Gastroesophageal sphincter (tissue), 4 donors: ENCODE measurements at regions not wholly inside any gene's neighbourhood (a gene's known extent, or its start where the extent isn't known, plus 50 kb on each side); places are given as distances from the start of the nearest gene placed in this dataset.

Source experiments
- ATAC-seq: fragments of 150-250 bp; one replicate; pipeline ENCODE4 v1.9.1; 2016; ENCODE audit warnings: mild to moderate bottlenecking, moderate library complexity
- H3K27ac ChIP-seq, 4 donors: fragments of 200-600 bp; sonication (generic) in 3 of 4; 1 replicate in 3 of 4; 2 replicates in 1 of 4; pipeline ENCODE4 v1.5.1; 2016 to 2019
- H3K27me3 ChIP-seq: fragments of 200-600 bp; sonication (generic); one replicate; pipeline ENCODE4 v1.5.1; 2019
- H3K36me3 ChIP-seq, 2 donors: fragments of 200-600 bp; sonication (generic); one replicate each; pipeline ENCODE4 v1.5.1; 2019; ENCODE audit warnings: control low read depth in 1 of 2
- H3K4me1 ChIP-seq, 3 donors: fragments of 200-600 bp; sonication (generic); 1 replicate in 2 of 3; 2 replicates in 1 of 3; pipeline ENCODE4 v1.5.1; 2016 to 2019; ENCODE audit warnings: control low read depth in 2 of 3
- H3K4me3 ChIP-seq, 2 donors: fragments of 200-600 bp; sonication (generic); one replicate each; pipeline ENCODE4 v1.5.1; 2019; ENCODE audit warnings: mild to moderate bottlenecking in 1 of 2, moderate library complexity in 1 of 2
- H3K9me3 ChIP-seq, 3 donors: fragments of 200-600 bp; sonication (generic); one replicate each; pipeline ENCODE4 v1.5.1; 2017 to 2019; ENCODE audit warnings: control low read depth in 2 of 3
- EP300 ChIP-seq: sonication (generic); formaldehyde crosslinking; IDR thresholded peaks from one replicate; pipeline ENCODE4 v1.6.1; 2017; ENCODE audit warnings: antibody characterized with exemption, mild to moderate bottlenecking
- POLR2A ChIP-seq, 2 donors: fragments of 450-650 bp; IDR thresholded peaks; one replicate each; pipeline ENCODE4 v1.6.1; 2017; ENCODE audit warnings: antibody characterized with exemption in 2 of 2, mild to moderate bottlenecking in 2 of 2, moderate library complexity in 1 of 2
- POLR2AphosphoS5 ChIP-seq: sonication (generic); formaldehyde crosslinking; IDR thresholded peaks from one replicate; pipeline ENCODE4 v1.6.1; 2017; ENCODE audit warnings: antibody characterized with exemption
- WGBS, 2 donors: methylation state at CpG; one replicate each; pipeline ENCODE4 v1.1.5; 2018; ENCODE audit warnings: low coverage in 1 of 2; 5-methylcytosine and 5-hydroxymethylcytosine counted together
- TF ChIP-seq, protein P1 (sequence below), 4 experiments: fragments of 200-600 bp in 2 of 4; fragments of 450-650 bp in 2 of 4; sonication (generic) in 1 of 4; IDR thresholded peaks; one replicate each; pipeline ENCODE4 v1.5.1; 2017 to 2019; ENCODE audit warnings: antibody characterized with exemption in 4 of 4, mild to moderate bottlenecking in 2 of 4, moderate library complexity in 2 of 4

DNA sequence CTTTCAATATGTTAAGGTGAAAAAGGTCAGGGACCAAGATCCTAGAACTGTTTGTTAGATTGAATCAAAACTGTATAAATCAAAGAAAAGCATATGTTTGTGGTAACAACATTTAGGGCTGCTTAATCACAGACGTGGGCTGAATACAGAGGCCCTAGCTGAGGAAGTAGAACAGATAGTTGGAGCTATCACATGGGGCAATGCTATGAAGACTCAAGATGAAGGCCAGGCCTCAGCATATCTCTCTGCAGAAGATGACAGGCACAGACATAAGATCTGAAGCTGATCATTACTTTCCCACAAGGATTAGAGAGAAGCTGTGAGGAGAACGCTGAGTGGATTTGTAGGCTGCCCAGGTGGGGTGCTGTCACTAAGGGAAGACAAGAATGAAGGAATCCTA, 158.6 kb upstream of the CARD18 start:
- H3K4me1 ChIP-seq: no peaks in the 10 kb centered on the region
- no peaks in the 10 kb centered on the region for H3K36me3 ChIP-seq
- H3K9me3 ChIP-seq: no peaks in the 10 kb centered on the region
- no peaks in the 10 kb centered on the region for H3K27me3 ChIP-seq
- no peak overlapping the region for H3K4me3 ChIP-seq
- H3K27ac ChIP-seq: no peak overlapping the region
- WGBS, 2 donors: 83 to 87% methylated on average over 2 of the region's 2 CpGs
- TF ChIP-seq POLR2AphosphoS5: no peak
- TF ChIP-seq, protein P1, sequence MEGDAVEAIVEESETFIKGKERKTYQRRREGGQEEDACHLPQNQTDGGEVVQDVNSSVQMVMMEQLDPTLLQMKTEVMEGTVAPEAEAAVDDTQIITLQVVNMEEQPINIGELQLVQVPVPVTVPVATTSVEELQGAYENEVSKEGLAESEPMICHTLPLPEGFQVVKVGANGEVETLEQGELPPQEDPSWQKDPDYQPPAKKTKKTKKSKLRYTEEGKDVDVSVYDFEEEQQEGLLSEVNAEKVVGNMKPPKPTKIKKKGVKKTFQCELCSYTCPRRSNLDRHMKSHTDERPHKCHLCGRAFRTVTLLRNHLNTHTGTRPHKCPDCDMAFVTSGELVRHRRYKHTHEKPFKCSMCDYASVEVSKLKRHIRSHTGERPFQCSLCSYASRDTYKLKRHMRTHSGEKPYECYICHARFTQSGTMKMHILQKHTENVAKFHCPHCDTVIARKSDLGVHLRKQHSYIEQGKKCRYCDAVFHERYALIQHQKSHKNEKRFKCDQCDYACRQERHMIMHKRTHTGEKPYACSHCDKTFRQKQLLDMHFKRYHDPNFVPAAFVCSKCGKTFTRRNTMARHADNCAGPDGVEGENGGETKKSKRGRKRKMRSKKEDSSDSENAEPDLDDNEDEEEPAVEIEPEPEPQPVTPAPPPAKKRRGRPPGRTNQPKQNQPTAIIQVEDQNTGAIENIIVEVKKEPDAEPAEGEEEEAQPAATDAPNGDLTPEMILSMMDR (IDR thresholded peaks at IDR 0.05): no peak
- no peak for TF ChIP-seq POLR2A (IDR thresholded peaks at IDR 0.05)
- no peak for TF ChIP-seq EP300
- no peak for ATAC-seq

DNA sequence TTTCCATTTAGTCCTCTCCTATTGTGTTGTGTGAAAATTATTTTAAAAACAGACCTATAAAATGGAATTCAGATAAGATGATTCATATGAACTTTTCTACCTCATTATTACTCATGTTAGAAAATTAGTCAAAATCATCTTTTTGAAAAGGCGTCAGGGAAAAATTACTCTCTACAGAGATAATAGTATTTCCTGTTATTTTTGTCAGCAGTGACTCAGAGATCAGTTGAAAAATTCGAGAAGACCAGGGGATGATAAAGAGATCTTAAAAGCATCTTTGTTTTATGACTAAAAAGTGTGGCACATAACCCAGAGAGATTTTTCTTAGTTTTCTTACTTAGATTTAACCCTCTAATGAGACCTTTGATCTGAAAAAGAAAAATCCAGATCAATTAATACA, 157.9 kb upstream of the CARD18 start:
- Histone ChIP-seq H3K4me3 (no peak overlapping the region), H3K4me1 (no peaks in the 10 kb centered on the region), H3K36me3 (no peaks in the 10 kb centered on the region), H3K27me3 (no peaks in the 10 kb centered on the region), H3K9me3 (no peaks in the 10 kb centered on the region), H3K27ac (no peak overlapping the region)
- ATAC-seq: no peak
- WGBS, 2 donors: 18 to 90% methylated on average over 2 of the region's 2 CpGs
- TF ChIP-seq EP300: no peak
- no peak for TF ChIP-seq POLR2AphosphoS5
- TF ChIP-seq POLR2A (IDR thresholded peaks at IDR 0.05): no peak
- TF ChIP-seq, protein P1 (IDR thresholded peaks at IDR 0.05): no peak

DNA sequence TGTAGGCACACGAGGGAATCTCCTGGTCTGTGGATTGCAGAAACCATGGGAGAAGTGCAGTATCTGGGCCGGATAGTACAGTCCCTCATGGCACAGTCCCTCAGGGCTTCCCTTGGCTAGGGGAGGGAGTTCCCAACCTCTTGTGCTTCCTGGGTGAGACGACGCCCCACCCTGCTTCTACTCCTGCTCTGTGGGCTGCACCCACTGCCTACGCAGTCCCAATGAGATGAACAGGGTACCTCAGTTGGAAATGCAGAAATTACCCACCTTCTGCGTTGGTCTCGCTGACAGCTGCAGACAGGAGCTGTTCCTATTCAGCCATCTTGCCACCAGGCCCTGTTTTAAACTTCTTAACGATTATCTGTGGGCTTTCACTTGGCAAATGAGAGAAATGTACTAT, 157.2 kb upstream of the CARD18 start:
- ATAC-seq: no peak
- H3K9me3 ChIP-seq: no peaks in the 10 kb centered on the region
- no peaks in the 10 kb centered on the region for H3K27me3 ChIP-seq
- H3K36me3 ChIP-seq: no peaks in the 10 kb centered on the region
- TF ChIP-seq POLR2A (IDR thresholded peaks at IDR 0.05) (no peak), POLR2AphosphoS5 (no peak), EP300 (no peak)
- TF ChIP-seq, protein P1 (IDR thresholded peaks at IDR 0.05): no peak
- no peak overlapping the region for H3K4me3 ChIP-seq
- no peaks in the 10 kb centered on the region for H3K4me1 ChIP-seq
- WGBS, 2 donors: 83 to 91% methylated on average over 6 to 7 of the region's 8 CpGs
- H3K27ac ChIP-seq: no peak overlapping the region

DNA sequence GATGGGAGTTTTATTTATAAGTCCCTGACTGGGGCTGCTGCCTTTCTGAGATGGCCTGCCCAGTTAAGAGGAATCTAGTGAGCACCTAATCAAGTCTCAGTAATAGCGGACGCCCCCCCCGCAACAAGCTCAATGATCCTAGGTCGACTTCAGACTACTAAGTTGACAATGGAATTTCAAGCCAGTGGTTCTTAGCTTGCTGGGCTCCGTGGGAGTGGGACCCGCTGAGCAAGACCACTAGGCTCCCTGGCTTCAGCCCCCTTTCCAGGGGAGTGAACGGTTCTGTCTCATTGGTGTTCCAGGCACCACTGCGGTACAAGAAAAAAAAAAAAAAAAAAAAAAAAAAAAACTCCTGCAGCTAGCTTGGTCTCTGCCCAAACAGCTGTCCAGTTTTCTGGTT, 156.8 kb upstream of the CARD18 start:
- no peak for ATAC-seq
- Histone ChIP-seq H3K4me3 (no peak overlapping the region), H3K9me3 (no peaks in the 10 kb centered on the region), H3K27me3 (no peaks in the 10 kb centered on the region), H3K4me1 (no peaks in the 10 kb centered on the region), H3K36me3 (no peaks in the 10 kb centered on the region), H3K27ac (no peak overlapping the region)
- WGBS, 2 donors: 100% methylated on average over 1 of the region's 8 CpGs; no CpG with 5 or more reads in 1 of the 2 donors
- TF ChIP-seq POLR2A (IDR thresholded peaks at IDR 0.05): no peak
- TF ChIP-seq, protein P1 (IDR thresholded peaks at IDR 0.05): no peak

DNA sequence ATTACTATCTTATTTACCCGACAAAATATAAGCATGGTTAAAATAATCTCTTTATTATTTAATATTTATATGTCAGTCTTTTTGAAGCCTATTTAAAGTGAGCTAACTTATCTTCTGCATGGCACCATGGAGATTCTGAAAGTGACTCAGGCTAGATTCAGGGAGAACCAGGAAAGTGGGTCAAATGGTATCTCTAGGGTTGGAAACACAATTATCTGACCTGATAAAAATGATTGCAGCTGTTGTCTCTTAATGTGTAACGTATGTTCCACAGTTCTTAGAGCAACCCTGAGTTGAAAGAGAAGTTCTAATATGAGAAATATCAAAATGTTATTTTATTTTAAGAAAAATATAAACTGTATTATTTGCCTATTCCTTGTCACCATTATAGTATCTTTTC, 143.1 kb upstream of the CARD18 start:
- H3K4me3 ChIP-seq: no peak overlapping the region
- no peak for ATAC-seq
- whole genome bisulfite sequencing, 2 donors: 78% methylated on average over 2 of the region's 2 CpGs

DNA sequence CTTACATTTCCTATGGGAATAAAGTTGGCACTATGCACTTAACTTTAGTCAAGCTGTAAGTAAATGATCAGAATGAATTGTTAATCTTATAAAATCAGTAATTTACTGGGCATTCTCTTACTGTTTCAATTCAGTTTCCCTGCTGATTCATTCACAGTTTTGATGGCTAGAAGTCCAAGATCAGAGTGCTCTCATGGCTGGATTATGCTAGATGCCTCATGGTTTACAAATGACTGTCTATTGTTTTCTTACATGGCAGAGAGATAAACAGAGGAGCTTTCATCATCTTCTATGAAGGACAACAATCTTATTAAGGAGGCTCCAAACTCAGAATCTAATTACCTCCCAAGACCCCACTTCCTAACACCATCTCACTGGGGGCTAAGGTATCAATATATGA, 135.1 kb upstream of the CARD18 start:
- TF ChIP-seq POLR2AphosphoS5: no peak
- TF ChIP-seq, protein P1 (IDR thresholded peaks at IDR 0.05): no peak
- no peak for TF ChIP-seq POLR2A (IDR thresholded peaks at IDR 0.05)
- no peak for TF ChIP-seq EP300
- no peak for ATAC-seq
- H3K9me3 ChIP-seq: no peaks in the 10 kb centered on the region
- H3K36me3 ChIP-seq: no peaks in the 10 kb centered on the region
- H3K4me1 ChIP-seq: no peaks in the 10 kb centered on the region
- H3K27me3 ChIP-seq: no peaks in the 10 kb centered on the region
- H3K4me3 ChIP-seq: no peak overlapping the region
- no peak overlapping the region for H3K27ac ChIP-seq

More for the DNA sequence above, 143.1 kb upstream of the CARD18 start:
- Histone ChIP-seq H3K36me3 (no peaks in the 10 kb centered on the region), H3K4me1 (no peaks in the 10 kb centered on the region), H3K27ac (no peak overlapping the region), H3K9me3 (no peaks in the 10 kb centered on the region), H3K27me3 (no peaks in the 10 kb centered on the region)
- TF ChIP-seq EP300: no peak
